Stimulated activated CD4-positive, alpha-beta T cell treated with anti-CD3 and anti-CD28 coated beads, Interleukin-15, amount 100 ng/mL, for 48 hours (primary cell): ENCODE measurements at regions not wholly inside any gene's neighbourhood (a gene's known extent, or its start where the extent isn't known, plus 50 kb on each side); places are given as distances from the start of the nearest gene placed in this dataset.
"Not testable (repeated sequence)": the region's sequence is repeated elsewhere in the genome, so short reads cannot be mapped to it uniquely, and the experiment has no call there.

Source experiments
- DNase-seq, 2 donors: peaks; one replicate each; pipeline ENCODE4 v3.0.0-alpha.2; 2020; ENCODE audit warnings: low read depth in 2 of 2

DNA sequence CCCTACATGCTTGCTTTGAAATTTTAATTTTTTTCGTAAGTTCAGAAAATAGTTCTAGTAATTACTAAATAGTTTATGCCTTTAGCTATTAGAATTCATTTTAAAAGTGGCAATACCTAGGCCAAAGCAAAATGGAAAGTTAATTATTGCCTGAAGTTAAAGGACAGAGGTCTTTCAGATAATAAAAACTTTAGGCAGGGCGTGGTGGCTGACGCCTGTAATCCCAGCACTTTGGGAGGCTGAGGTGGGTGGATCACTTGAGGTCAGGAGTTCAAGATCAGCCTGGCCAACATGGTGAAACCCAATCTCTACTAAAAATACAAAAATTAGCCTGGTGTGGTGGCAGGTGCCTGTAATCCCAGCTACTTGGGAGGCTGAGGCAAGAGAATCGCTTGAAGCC is 65.9 kb upstream of the MARCKS start:
- not testable (repeated sequence) for DNase-seq

DNA sequence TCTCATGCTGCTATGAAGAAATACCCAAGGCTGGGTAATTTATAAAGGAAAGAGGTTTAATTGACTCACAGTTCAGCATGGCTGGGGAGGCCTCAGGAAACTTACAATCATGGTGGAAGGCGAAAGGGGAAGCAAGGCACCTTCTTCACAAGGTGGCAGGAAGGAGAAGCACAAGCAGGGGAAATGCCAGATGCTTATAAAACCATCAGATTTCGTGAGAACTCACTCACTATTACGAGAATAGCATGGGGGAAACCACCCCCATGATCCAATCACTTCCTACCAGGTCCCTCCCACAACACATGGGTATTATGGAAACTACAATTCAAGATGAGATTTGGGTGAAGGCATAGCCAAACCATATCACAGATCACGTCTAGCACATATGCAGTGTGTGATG is 61.8 kb upstream of the MARCKS start:
- DNase-seq = not testable (repeated sequence)

DNA sequence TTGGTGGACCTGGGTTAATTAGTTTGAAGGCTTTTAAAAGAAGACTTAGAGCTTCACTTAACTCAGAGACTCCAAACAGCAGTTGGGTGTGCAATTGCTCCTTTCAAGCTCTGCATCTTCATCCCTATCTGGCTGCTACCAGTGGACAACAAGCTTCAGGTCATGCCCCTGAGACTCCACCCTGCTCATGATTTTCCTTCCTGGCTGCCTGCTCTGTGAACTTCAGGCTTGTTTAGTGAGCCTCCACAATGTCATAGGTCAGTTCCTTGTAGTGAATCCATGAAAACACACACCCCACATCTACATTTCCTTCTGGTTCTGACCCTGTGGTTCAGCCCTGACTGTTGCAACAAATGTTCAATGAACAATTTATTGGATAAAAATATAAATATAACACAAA is 61.1 kb upstream of the MARCKS start:
- no peak for DNase-seq

DNA sequence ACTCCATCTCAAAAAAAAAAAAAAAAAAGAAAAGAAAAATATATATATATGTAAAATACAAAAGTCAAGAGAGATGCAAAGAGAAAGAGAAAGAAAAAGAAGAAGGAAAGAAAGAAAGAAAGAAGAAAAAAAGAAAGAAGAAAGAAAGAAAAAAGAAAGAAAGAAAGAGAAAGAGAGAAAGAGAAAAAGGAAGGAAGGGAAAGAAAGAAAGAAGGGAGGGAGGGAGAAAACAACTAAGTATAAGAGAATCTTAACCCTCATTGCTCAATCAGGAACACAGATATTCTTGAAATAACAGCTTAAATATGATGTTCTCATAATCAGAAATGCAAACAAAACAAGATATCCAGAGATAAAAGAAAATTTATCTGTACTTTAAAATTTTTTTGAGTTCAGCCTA is 54.4 kb upstream of the MARCKS start:
- no peak for DNase-seq

DNA sequence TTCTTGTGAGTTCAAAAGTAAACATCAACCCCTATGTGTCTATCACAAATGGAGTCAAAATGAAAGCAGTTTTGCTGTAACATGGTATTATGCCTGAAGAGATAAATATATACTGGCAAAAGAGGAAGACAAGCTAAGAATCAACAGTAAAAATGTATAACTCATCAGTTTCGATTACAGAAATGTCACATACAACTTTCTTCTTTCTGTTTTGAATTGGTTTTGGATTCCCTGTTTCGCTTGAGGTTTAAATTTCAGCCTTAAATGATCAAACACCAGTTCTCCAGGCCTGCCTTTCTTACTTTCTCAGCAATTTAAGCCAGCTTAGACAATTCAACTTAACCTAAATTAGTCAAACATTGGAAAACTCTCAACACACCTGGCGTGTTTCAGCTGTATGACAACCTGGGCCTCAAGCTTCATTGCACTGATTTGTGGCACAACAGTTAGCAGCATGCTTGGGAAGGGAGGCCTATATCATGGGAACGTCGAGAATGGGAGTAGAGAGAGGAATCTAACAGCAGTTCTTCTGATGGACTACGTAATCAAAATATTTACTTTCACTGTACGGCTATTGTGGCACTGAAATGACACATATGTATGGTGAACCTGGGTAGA is 51.9 kb upstream of the MARCKS start:
- no peak for DNase-seq

DNA sequence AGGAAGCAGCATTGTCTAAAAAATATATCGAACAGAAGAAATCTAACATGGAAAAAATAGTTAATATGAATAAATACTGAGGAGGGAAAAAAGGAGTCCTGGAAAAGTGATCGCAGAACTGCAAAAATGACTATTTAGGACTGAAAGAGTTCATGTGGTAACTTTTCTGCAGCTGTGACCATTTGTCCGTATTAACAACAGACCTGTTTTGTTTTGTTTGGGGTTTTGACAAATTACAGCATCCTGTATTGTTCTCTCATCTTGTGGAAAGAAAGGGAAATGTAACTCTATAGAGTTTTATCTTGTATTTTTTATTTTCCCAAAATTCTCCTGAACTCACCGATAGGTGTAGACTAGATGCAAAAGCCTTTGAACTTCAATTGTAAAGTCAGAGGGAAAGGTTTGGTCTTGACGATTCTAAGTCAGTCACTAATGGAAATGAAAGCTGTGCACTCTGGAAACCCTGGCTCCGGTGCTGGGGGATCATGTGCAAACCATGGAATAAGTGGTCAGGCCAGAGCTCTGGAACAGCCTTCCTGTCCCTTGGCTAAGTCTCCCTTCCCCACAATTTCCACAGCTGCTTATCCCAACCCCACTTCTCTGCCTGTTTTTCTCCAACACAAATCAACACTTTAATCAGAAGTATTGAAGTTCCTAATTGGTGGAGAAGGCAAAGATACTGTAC is 51.2 kb upstream of the MARCKS start:
- DNase-seq = no peak
